ENCODE measurements at regions not wholly inside any gene's neighbourhood (a gene's known extent, or its start where the extent isn't known, plus 50 kb on each side); places are given as distances from the start of the nearest gene placed in this dataset.
A peak's percentile ranks its signal among the peaks of the same experiment; 100 is the strongest.

DNA sequence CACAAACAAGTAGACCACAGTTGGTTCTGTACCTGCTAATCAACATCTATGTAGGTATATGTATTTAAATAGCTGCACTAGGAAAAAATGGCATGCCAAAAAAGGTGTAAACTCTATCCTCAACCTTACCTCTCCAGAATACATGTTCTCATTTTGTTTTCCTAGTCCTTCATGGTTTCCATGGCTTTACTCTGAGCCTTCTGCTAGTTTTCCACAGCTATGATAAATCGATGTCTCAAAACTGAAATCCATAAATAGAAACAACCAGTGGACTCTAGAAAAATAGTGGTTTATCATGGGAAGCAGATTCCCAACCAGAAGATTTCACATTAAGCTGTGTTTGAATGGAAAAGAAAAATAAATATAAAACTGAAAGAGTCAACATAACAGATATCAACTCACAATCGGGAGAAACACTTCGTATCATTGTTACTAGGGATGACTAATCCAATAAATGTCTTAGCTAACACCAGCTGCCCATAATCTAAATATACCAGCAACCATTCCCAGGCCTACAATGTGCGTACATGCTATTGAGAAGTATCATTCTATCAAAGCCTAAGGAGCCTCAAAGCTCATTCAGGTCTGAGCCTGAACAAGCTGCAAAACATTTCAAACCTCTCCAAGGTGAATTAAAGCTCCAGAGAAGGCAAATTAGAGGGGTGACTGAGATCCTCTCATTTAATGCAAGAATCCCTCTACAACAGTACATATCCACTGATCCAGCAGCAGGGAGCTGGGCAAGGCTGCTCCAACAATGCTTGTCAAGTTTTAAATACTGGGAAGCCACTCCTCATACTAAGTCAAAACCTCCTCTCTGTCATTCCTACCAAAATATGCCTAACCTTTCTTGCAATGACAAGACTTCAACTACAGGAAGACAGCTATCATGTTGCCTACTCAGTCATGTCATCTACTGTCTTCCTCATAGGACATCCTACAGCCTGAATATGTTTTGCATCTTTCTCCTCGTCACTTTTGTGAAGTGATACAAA lies 90.2 kb downstream of the KCTD12 start:
- H3K36me3 ChIP-seq (ENCODE audit: control insufficient read depth in 2 of 3, insufficient read depth in 3 of 3, low read length in 3 of 3): no peaks in the 10 kb centered on the region
- peaks cover 0 to 3% (median 0%) of the 10 kb centered on the region in 3 donors for H3K4me1 ChIP-seq (ENCODE audit: control insufficient read depth in 2 of 3, insufficient read depth in 2 of 3, low read depth in 1 of 3, low read length in 3 of 3)
- no peaks in the 10 kb centered on the region for H3K9me3 ChIP-seq (ENCODE audit: control insufficient read depth in 2 of 3, insufficient read depth in 1 of 3, low read length in 3 of 3)
- FAIRE-seq: no peak
- intact Hi-C loops (cut with DNase I): no loop called here
- no peak overlapping the region for H3K27ac ChIP-seq (ENCODE audit: low read depth in 2 of 2, low read length in 2 of 2)
- no peak overlapping the region for H3K4me3 ChIP-seq (ENCODE audit: low read length in 3 of 3)
- TF ChIP-seq, protein P1, sequence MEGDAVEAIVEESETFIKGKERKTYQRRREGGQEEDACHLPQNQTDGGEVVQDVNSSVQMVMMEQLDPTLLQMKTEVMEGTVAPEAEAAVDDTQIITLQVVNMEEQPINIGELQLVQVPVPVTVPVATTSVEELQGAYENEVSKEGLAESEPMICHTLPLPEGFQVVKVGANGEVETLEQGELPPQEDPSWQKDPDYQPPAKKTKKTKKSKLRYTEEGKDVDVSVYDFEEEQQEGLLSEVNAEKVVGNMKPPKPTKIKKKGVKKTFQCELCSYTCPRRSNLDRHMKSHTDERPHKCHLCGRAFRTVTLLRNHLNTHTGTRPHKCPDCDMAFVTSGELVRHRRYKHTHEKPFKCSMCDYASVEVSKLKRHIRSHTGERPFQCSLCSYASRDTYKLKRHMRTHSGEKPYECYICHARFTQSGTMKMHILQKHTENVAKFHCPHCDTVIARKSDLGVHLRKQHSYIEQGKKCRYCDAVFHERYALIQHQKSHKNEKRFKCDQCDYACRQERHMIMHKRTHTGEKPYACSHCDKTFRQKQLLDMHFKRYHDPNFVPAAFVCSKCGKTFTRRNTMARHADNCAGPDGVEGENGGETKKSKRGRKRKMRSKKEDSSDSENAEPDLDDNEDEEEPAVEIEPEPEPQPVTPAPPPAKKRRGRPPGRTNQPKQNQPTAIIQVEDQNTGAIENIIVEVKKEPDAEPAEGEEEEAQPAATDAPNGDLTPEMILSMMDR (IDR thresholded peaks at IDR 0.05; ENCODE audit: borderline replicate concordance, extremely low read depth, insufficient read depth): no peak
- H3K27me3 ChIP-seq (ENCODE audit: control insufficient read depth, insufficient read depth, low read length): no peaks in the 10 kb centered on the region
- H3K9ac ChIP-seq (ENCODE audit: low read length in 3 of 3): no peak overlapping the region
- no peak for DNase-seq

DNA sequence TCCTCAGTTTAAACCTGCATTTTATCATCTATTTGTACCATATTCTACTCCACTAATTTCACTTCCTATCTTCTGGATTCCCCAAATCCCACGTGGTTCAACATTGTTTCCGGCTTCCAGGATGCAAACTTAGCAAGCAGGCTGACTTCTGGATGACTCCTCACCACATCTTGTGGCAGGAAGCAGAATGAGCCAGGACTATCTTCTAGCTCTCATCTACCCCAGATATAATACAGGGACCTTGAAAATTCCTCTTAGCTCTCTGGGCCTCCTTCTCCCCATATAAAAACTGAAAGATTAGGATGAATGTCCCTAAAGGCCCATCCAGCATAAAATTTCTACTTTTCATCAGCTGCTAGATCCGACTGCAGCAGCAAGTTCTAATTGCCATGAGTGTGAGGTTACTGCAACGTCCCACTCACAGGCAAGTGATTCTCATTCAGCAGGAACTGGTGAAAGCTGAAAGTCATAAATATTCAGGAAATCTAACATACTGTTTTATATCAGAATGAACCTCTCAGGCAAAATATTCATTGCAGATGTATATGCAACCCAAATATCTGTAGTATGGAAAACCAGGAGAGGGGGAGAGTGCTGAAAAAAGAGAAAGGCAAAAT lies 93.4 kb downstream of the KCTD12 start:
- no peak overlapping the region for H3K27ac ChIP-seq (ENCODE audit: low read depth in 2 of 2, low read length in 2 of 2)
- intact Hi-C loops (cut with DNase I): no loop called here
- FAIRE-seq (no peak), DNase-seq (peak in 1 of 5 donors; percentile 67)
- no peak overlapping the region for H3K9ac ChIP-seq (ENCODE audit: low read length in 3 of 3)
- no peak overlapping the region for H3K4me3 ChIP-seq (ENCODE audit: low read length in 3 of 3)
- H3K4me1 ChIP-seq (ENCODE audit: control insufficient read depth in 2 of 3, insufficient read depth in 2 of 3, low read depth in 1 of 3, low read length in 3 of 3): no peaks in the 10 kb centered on the region
- TF ChIP-seq, protein P1 (IDR thresholded peaks at IDR 0.05; ENCODE audit: borderline replicate concordance, extremely low read depth, insufficient read depth): no peak
- H3K9me3 ChIP-seq (ENCODE audit: control insufficient read depth in 2 of 3, insufficient read depth in 1 of 3, low read length in 3 of 3): no peaks in the 10 kb centered on the region
- H3K36me3 ChIP-seq (ENCODE audit: control insufficient read depth in 2 of 3, insufficient read depth in 3 of 3, low read length in 3 of 3): no peaks in the 10 kb centered on the region
- H3K27me3 ChIP-seq (ENCODE audit: control insufficient read depth, insufficient read depth, low read length): no peaks in the 10 kb centered on the region

DNA sequence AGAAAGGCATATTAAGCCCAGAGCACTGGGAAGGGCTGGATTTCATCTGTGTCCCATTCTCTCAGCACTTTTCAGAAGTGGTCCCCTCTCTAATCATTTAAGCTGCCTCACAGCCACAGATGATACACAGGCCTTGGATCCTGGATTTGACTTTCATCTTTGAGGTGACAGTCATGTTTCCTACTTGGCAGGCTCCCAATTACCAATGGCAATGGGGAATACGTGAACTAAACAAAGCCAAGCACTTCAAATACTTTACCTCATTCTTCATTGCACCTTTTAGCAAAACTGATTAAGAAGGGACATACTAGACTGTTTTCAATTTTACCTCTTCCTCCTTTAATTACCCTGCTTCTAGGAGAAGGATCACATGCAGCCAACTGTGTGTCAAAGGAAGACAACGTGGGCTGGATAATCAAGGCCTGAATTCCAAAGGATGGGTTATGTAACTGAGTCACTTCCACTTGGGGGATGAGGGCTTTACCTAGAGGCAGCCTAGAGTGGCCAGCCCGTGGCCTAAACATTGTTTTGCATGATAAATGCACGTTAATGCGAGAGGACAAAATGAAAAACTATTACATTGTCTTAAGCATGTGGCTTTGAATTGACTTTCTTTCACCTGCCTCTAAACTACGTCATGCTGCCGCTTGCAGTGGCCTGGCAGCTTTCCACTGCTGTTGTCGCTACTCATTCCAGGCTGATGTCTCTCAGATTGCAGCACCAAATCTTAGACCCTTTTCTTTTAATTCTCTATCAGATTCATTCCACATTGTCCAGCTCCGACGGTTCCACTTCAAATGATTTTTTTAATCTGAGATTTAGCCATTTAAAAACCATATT lies 95.0 kb downstream of the KCTD12 start:
- TF ChIP-seq, protein P1 (IDR thresholded peaks at IDR 0.05; ENCODE audit: borderline replicate concordance, extremely low read depth, insufficient read depth): no peak
- FAIRE-seq: no peak
- Histone ChIP-seq H3K9me3 (ENCODE audit: control insufficient read depth in 2 of 3, insufficient read depth in 1 of 3, low read length in 3 of 3) (no peaks in the 10 kb centered on the region), H3K4me1 (ENCODE audit: control insufficient read depth in 2 of 3, insufficient read depth in 2 of 3, low read depth in 1 of 3, low read length in 3 of 3) (no peaks in the 10 kb centered on the region), H3K27ac (ENCODE audit: low read depth in 2 of 2, low read length in 2 of 2) (no peak overlapping the region), H3K27me3 (ENCODE audit: control insufficient read depth, insufficient read depth, low read length) (no peaks in the 10 kb centered on the region), H3K36me3 (ENCODE audit: control insufficient read depth in 2 of 3, insufficient read depth in 3 of 3, low read length in 3 of 3) (no peaks in the 10 kb centered on the region), H3K9ac (ENCODE audit: low read length in 3 of 3) (no peak overlapping the region), H3K4me3 (ENCODE audit: low read length in 3 of 3) (no peak overlapping the region)
- intact Hi-C loops (cut with DNase I): no loop called here
- DNase-seq: no peak

Data from kidney (tissue), 13 donors.